ENCODE measurements at regions not wholly inside any gene's neighbourhood (a gene's known extent, or its start where the extent isn't known, plus 50 kb on each side); places are given as distances from the start of the nearest gene placed in this dataset.

- DNase-seq = no peak
These were observed 169.9 kb upstream of the ADO start for GRCh38 chr10:62634576-62634975.

GRCh38 chr10:62635127-62635526 is 169.4 kb upstream of the ADO start:
- DNase-seq = no peak

GRCh38 chr10:62636825-62637248 is 167.7 kb upstream of the ADO start:
- no peak for DNase-seq

GRCh38 chr10:62637249-62638061 is 167.1 kb upstream of the ADO start:
- no peak for DNase-seq

- no peak for DNase-seq
These were observed 166.4 kb upstream of the ADO start for GRCh38 chr10:62638062-62638477.

GRCh38 chr10:62639144-62639543 is 165.4 kb upstream of the ADO start:
- no peak for DNase-seq

GRCh38 chr10:62640411-62640810 is 164.1 kb upstream of the ADO start:
- DNase-seq = no peak

- no peak for DNase-seq
These were observed 160.6 kb upstream of the ADO start for GRCh38 chr10:62643606-62644587.

GRCh38 chr10:62647375-62648092 is 157.0 kb upstream of the ADO start:
- no peak for DNase-seq

- DNase-seq = no peak
These were observed 155.6 kb upstream of the ADO start for GRCh38 chr10:62648921-62649320.

GRCh38 chr10:62650411-62650810 is 154.1 kb upstream of the ADO start:
- DNase-seq = no peak

GRCh38 chr10:62651341-62651740 is 153.2 kb upstream of the ADO start:
- DNase-seq = no peak

- no peak for DNase-seq
These were observed 152.4 kb upstream of the ADO start for GRCh38 chr10:62652114-62652513.

- no peak for DNase-seq
These were observed 152.0 kb upstream of the ADO start for GRCh38 chr10:62652564-62652963.

GRCh38 chr10:62653254-62653653 is 151.3 kb upstream of the ADO start:
- DNase-seq = no peak

GRCh38 chr10:62654966-62655336 is 149.6 kb upstream of the ADO start:
- no peak for DNase-seq

- no peak for DNase-seq
These were observed 149.1 kb upstream of the ADO start for GRCh38 chr10:62655337-62655994.

GRCh38 chr10:62657244-62657835 is 147.2 kb upstream of the ADO start:
- no peak for DNase-seq

- DNase-seq = no peak
These were observed 146.0 kb upstream of the ADO start for GRCh38 chr10:62658516-62658915.

GRCh38 chr10:62661143-62661542 is 143.4 kb upstream of the ADO start:
- DNase-seq = no peak

GRCh38 chr10:62662486-62662885 is 142.0 kb upstream of the ADO start:
- DNase-seq = no peak

GRCh38 chr10:62665771-62666170 is 138.7 kb upstream of the ADO start:
- DNase-seq = no peak
